DND-41 (cell line): ENCODE measurements at regions not wholly inside any gene's neighbourhood (a gene's known extent, or its start where the extent isn't known, plus 50 kb on each side); places are given as distances from the start of the nearest gene placed in this dataset.

ENCODE experiments used
- ATAC-seq: fragments of 200-7000 bp; cut with Tn5 transposase; 3 replicates; pipeline ENCODE4 v1.9.1; 2021; ENCODE audit warnings: low read depth; ENCODE audit not compliant: insufficient read depth
- DNase-seq: peaks from one replicate; pipeline ENCODE4 v3.0.0-alpha.2; 2020
- H2AFZ ChIP-seq: 2 replicates; pipeline ENCODE4 v1.6.0; 2012; ENCODE audit warnings: low read depth, low read length
- H3K27ac ChIP-seq: 2 replicates; pipeline ENCODE4 v1.5.1; 2012; ENCODE audit warnings: low read length, inconsistent platforms
- H3K27me3 ChIP-seq: fragments of 200-600 bp; sonication (generic); 2 replicates; pipeline ENCODE4 v1.6.0; 2012; ENCODE audit warnings: low read length, mild to moderate bottlenecking, inconsistent platforms; ENCODE audit not compliant: insufficient read depth, poor library complexity
- H3K36me3 ChIP-seq: 2 replicates; pipeline ENCODE4 v1.5.1; 2012; ENCODE audit warnings: low read length, inconsistent platforms; ENCODE audit not compliant: insufficient read depth
- H3K4me1 ChIP-seq: 2 replicates; pipeline ENCODE4 v1.5.1; 2012; ENCODE audit warnings: mild to moderate bottlenecking, low read length; ENCODE audit not compliant: insufficient read depth
- H3K4me2 ChIP-seq: 2 replicates; pipeline ENCODE4 v1.6.0; 2012; ENCODE audit warnings: mild to moderate bottlenecking, moderate library complexity, low read length, inconsistent platforms; ENCODE audit not compliant: insufficient read depth
- H3K4me3 ChIP-seq, 2 experiments: fragments of 200-600 bp in 1 of 2; shearing (Covaris generic) in 1 of 2; 2 replicates each; pipeline ENCODE4 v1.5.1; 2012 to 2016; ENCODE audit warnings: inconsistent platforms in 2 of 2, low read length in 2 of 2, mild to moderate bottlenecking in 2 of 2, low read depth in 1 of 2, moderate library complexity in 1 of 2
- H3K79me2 ChIP-seq: 2 replicates; pipeline ENCODE4 v1.6.0; 2012; ENCODE audit warnings: low read length, inconsistent platforms; ENCODE audit not compliant: insufficient read depth
- H3K9ac ChIP-seq: 2 replicates; pipeline ENCODE4 v1.6.0; 2012; ENCODE audit warnings: low read depth, mild to moderate bottlenecking, inconsistent platforms, low read length, moderate library complexity
- H3K9me3 ChIP-seq: 2 replicates; pipeline ENCODE4 v1.5.1; 2012; ENCODE audit warnings: low read length, moderate library complexity, mild to moderate bottlenecking, inconsistent platforms; ENCODE audit not compliant: insufficient read depth, severe bottlenecking
- H4K20me1 ChIP-seq: 2 replicates; pipeline ENCODE4 v1.6.0; 2012; ENCODE audit warnings: low read length; ENCODE audit not compliant: insufficient read depth
- CTCF ChIP-seq: IDR thresholded peaks from 2 replicates; pipeline ENCODE4 v1.5.1; 2012; ENCODE audit warnings: borderline replicate concordance, low read length, moderate library complexity, mild to moderate bottlenecking; ENCODE audit not compliant: poor library complexity, severe bottlenecking; ENCODE audit errors: extremely low read depth
- EZH2 ChIP-seq: IDR thresholded peaks from 3 replicates; pipeline ENCODE4 v1.6.1; 2012; ENCODE audit warnings: borderline replicate concordance, low read depth, mild to moderate bottlenecking, moderate library complexity, low read length, inconsistent platforms; ENCODE audit not compliant: severe bottlenecking

- Histone ChIP-seq H3K4me3 (no peak overlapping the region), H3K36me3 (no peaks in the 10 kb centered on the region), H3K79me2 (no peaks in the 10 kb centered on the region), H3K4me1 (no peaks in the 10 kb centered on the region), H4K20me1 (no peaks in the 10 kb centered on the region), H3K27me3 (no peaks in the 10 kb centered on the region), H3K27ac (no peak overlapping the region), H2AFZ (no peak overlapping the region), H3K9me3 (no peaks in the 10 kb centered on the region), H3K9ac (no peak overlapping the region), H3K4me2 (no peak overlapping the region)
- DNase-seq = no peak
- no peak for TF ChIP-seq CTCF
- no peak for TF ChIP-seq EZH2
- ATAC-seq = no peak
Measured at GRCh38 chr13:22936228-22936627, 244.6 kb upstream of the SGCG start.

GRCh38 chr13:22937241-22937640 lies 243.5 kb upstream of the SGCG start:
- H3K9ac ChIP-seq = no peak overlapping the region
- H3K9me3 ChIP-seq = no peaks in the 10 kb centered on the region
- H3K4me1 ChIP-seq = no peaks in the 10 kb centered on the region
- H4K20me1 ChIP-seq = no peaks in the 10 kb centered on the region
- DNase-seq (no peak), ATAC-seq (no peak)
- H3K4me3 ChIP-seq = no peak overlapping the region
- no peaks in the 10 kb centered on the region for H3K36me3 ChIP-seq
- TF ChIP-seq EZH2 (no peak), CTCF (no peak)
- no peak overlapping the region for H2AFZ ChIP-seq
- no peaks in the 10 kb centered on the region for H3K27me3 ChIP-seq
- no peak overlapping the region for H3K4me2 ChIP-seq
- H3K27ac ChIP-seq = no peak overlapping the region
- H3K79me2 ChIP-seq = no peaks in the 10 kb centered on the region

GRCh38 chr13:22937953-22938352 lies 242.8 kb upstream of the SGCG start:
- no peak for DNase-seq
- no peak overlapping the region for H2AFZ ChIP-seq
- H3K9ac ChIP-seq = no peak overlapping the region
- H3K9me3 ChIP-seq = no peaks in the 10 kb centered on the region
- no peaks in the 10 kb centered on the region for H3K27me3 ChIP-seq
- no peak for ATAC-seq
- H3K79me2 ChIP-seq = no peaks in the 10 kb centered on the region
- no peak overlapping the region for H3K4me2 ChIP-seq
- no peaks in the 10 kb centered on the region for H3K36me3 ChIP-seq
- H4K20me1 ChIP-seq = no peaks in the 10 kb centered on the region
- no peak for TF ChIP-seq CTCF
- TF ChIP-seq EZH2 = no peak
- no peaks in the 10 kb centered on the region for H3K4me1 ChIP-seq
- H3K4me3 ChIP-seq = no peak overlapping the region
- no peak overlapping the region for H3K27ac ChIP-seq

- Histone ChIP-seq H3K27ac (no peak overlapping the region), H3K36me3 (no peaks in the 10 kb centered on the region), H2AFZ (no peak overlapping the region), H3K27me3 (no peaks in the 10 kb centered on the region), H3K4me2 (no peak overlapping the region), H4K20me1 (no peaks in the 10 kb centered on the region), H3K79me2 (no peaks in the 10 kb centered on the region), H3K4me3 (no peak overlapping the region), H3K9me3 (no peaks in the 10 kb centered on the region), H3K9ac (no peak overlapping the region), H3K4me1 (no peaks in the 10 kb centered on the region)
- TF ChIP-seq CTCF (no peak), EZH2 (no peak)
- DNase-seq = no peak
- ATAC-seq = no peak
Measured at GRCh38 chr13:22938576-22938975, 242.2 kb upstream of the SGCG start.
